IMR-90 (cell line): ENCODE measurements at regions not wholly inside any gene's neighbourhood (a gene's known extent, or its start where the extent isn't known, plus 50 kb on each side); places are given as distances from the start of the nearest gene placed in this dataset.

Source experiments
- ATAC-seq: fragments of 200-7000 bp; cut with Tn5 transposase; 2 replicates; pipeline ENCODE4 v1.9.1; 2020; ENCODE audit warnings: low read depth, mild to moderate bottlenecking, moderate library complexity
- BruUV-seq: library from RNA; stranded (reverse); fragments of 400-500 nt; replicated peaks from 2 replicates; lab custom pipeline; 2021; lab: Mats Ljungman, UMichigan
- CTCF ChIA-PET: fragments of 300-600 bp; formaldehyde crosslinking; extraction: SDS; loops from one replicate; lab custom pipeline; 2021; ENCODE audit warnings: antibody characterized with exemption; lab: Yijun Ruan, JAX
- POLR2A ChIA-PET: fragments of 300-600 bp; sonication (Branson Sonifier 250); formaldehyde crosslinking; loops from one replicate; lab custom pipeline; 2022; ENCODE audit warnings: antibody characterized with exemption; ENCODE audit not compliant: unreplicated experiment; lab: Charles Lee
- DNase-seq: peaks from one replicate; pipeline ENCODE4 v3.0.0; 2013
- H2AFZ ChIP-seq: replicated peaks from 2 replicates; pipeline ENCODE3; 2013; ENCODE audit warnings: low read length, mild to moderate bottlenecking; ENCODE audit not compliant: poor library complexity
- H2AK5ac ChIP-seq: 2 replicates; pipeline ENCODE4 v1.6.1; 2013; ENCODE audit warnings: low read depth, low read length, inconsistent platforms
- H2AK9ac ChIP-seq: replicated peaks from 2 replicates; pipeline ENCODE3; 2013; ENCODE audit warnings: mild to moderate bottlenecking, low read depth, low read length, moderate library complexity; ENCODE audit not compliant: poor library complexity
- H2BK120ac ChIP-seq: 2 replicates; pipeline ENCODE4 v1.6.1; 2013; ENCODE audit warnings: low read depth, low read length, inconsistent platforms
- H2BK15ac ChIP-seq: 3 replicates; pipeline ENCODE4 v1.6.1; 2013; ENCODE audit warnings: low read depth, low read length, inconsistent platforms
- H2BK20ac ChIP-seq: 2 replicates; pipeline ENCODE4 v1.6.1; 2013; ENCODE audit warnings: low read depth, mild to moderate bottlenecking, inconsistent platforms, low read length, moderate library complexity
- H2BK5ac ChIP-seq: 2 replicates; pipeline ENCODE4 v1.6.1; 2013; ENCODE audit warnings: mild to moderate bottlenecking, low read depth, low read length, inconsistent platforms; ENCODE audit not compliant: poor library complexity, severe bottlenecking
- H3K14ac ChIP-seq: replicated peaks from 2 replicates; pipeline ENCODE4 v1.6.1; 2013; ENCODE audit warnings: low read depth, low read length, inconsistent platforms
- H3K18ac ChIP-seq: 2 replicates; pipeline ENCODE4 v1.6.1; 2013; ENCODE audit warnings: low read depth, low read length, control low read depth
- H3K23ac ChIP-seq: 2 replicates; pipeline ENCODE4 v1.6.1; 2013; ENCODE audit warnings: low read depth, low read length, inconsistent platforms
- H3K27ac ChIP-seq: 2 replicates; pipeline ENCODE4 v1.5.1; 2013; ENCODE audit warnings: mild to moderate bottlenecking, control low read depth, low read length; ENCODE audit not compliant: insufficient read depth
- H3K27me3 ChIP-seq: 2 replicates; pipeline ENCODE4 v1.6.1; 2013; ENCODE audit warnings: low read length; ENCODE audit not compliant: control insufficient read depth, insufficient read depth
- H3K36me3 ChIP-seq: 2 replicates; pipeline ENCODE4 v1.6.1; 2013; ENCODE audit warnings: low read length, mixed read lengths; ENCODE audit not compliant: control insufficient read depth, insufficient read depth
- H3K4ac ChIP-seq: 2 replicates; pipeline ENCODE4 v1.6.1; 2013; ENCODE audit warnings: low read depth, low read length, inconsistent platforms
- H3K4me1 ChIP-seq: 2 replicates; pipeline ENCODE4 v1.6.1; 2013; ENCODE audit warnings: low read length, mixed read lengths; ENCODE audit not compliant: control insufficient read depth, insufficient read depth
- H3K4me2 ChIP-seq: 2 replicates; pipeline ENCODE4 v1.6.1; 2013; ENCODE audit warnings: low read depth, mild to moderate bottlenecking, control low read depth, low read length, moderate library complexity
- H3K4me3 ChIP-seq: 2 replicates; pipeline ENCODE4 v1.5.1; 2013; ENCODE audit warnings: low read depth, mild to moderate bottlenecking, control low read depth, low read length, moderate library complexity; ENCODE audit not compliant: insufficient read depth
- H3K56ac ChIP-seq: 2 replicates; pipeline ENCODE4 v1.6.1; 2013; ENCODE audit warnings: low read length, inconsistent platforms; ENCODE audit not compliant: insufficient read depth; ENCODE audit errors: extremely low read depth
- H3K79me1 ChIP-seq, 2 experiments: 2 replicates each; pipeline ENCODE4 v1.6.1; 2013; ENCODE audit warnings: low read length in 2 of 2, inconsistent platforms in 1 of 2, low read depth in 1 of 2
- H3K9ac ChIP-seq: 2 replicates; pipeline ENCODE4 v1.6.1; 2013; ENCODE audit warnings: low read depth, low read length, control low read depth
- H3K9me1 ChIP-seq: 2 replicates; pipeline ENCODE4 v1.6.1; 2013; ENCODE audit warnings: low read length, inconsistent platforms; ENCODE audit not compliant: insufficient read depth
- H3K9me3 ChIP-seq: 2 replicates; pipeline ENCODE4 v1.6.1; 2013; ENCODE audit warnings: low read length; ENCODE audit not compliant: control insufficient read depth, insufficient read depth
- H4K20me1 ChIP-seq: 2 replicates; pipeline ENCODE4 v1.6.1; 2013; ENCODE audit warnings: low read length, inconsistent platforms; ENCODE audit not compliant: insufficient read depth
- H4K5ac ChIP-seq: 2 replicates; pipeline ENCODE4 v1.6.1; 2013; ENCODE audit warnings: mild to moderate bottlenecking, low read depth, low read length, control low read depth
- H4K8ac ChIP-seq, 2 experiments: 2 replicates each; pipeline ENCODE4 v1.6.1; 2013; ENCODE audit warnings: low read depth in 2 of 2, low read length in 2 of 2, control low read depth in 1 of 2, inconsistent platforms in 1 of 2
- H4K91ac ChIP-seq: 2 replicates; pipeline ENCODE4 v1.6.1; 2013; ENCODE audit warnings: low read depth, low read length, inconsistent platforms; ENCODE audit not compliant: insufficient read depth
- BHLHE40 ChIP-seq: fragments of 150-350 bp; IDR thresholded peaks from 2 replicates; pipeline ENCODE4 v1.6.1; 2016; ENCODE audit warnings: mild to moderate bottlenecking, low read depth, low read length
- CEBPB ChIP-seq: IDR thresholded peaks from 2 replicates; pipeline ENCODE4 v1.6.1; 2012; ENCODE audit warnings: low read depth, low read length, improper control_type of control experiment
- CHD1 ChIP-seq: IDR thresholded peaks from 2 replicates; pipeline ENCODE4 v1.6.1; 2012; ENCODE audit warnings: low read depth, low read length, improper control_type of control experiment
- CTCF ChIP-seq: conservative IDR thresholded peaks from 2 replicates; pipeline ENCODE4 v1.5.1; 2012; ENCODE audit warnings: mild to moderate bottlenecking, low read depth, low read length, improper control_type of control experiment
- ELK1 ChIP-seq: fragments of 150-350 bp; IDR thresholded peaks from 2 replicates; pipeline ENCODE4 v1.6.1; 2016; ENCODE audit warnings: low read depth, mild to moderate bottlenecking, low read length, moderate library complexity, borderline replicate concordance
- FOS ChIP-seq: fragments of 150-350 bp; IDR thresholded peaks from 2 replicates; pipeline ENCODE4 v1.6.1; 2016; ENCODE audit warnings: low read depth, low read length
- MAFK ChIP-seq: IDR thresholded peaks from 2 replicates; pipeline ENCODE4 v1.6.1; 2012; ENCODE audit warnings: low read depth, low read length, improper control_type of control experiment
- MAZ ChIP-seq: IDR thresholded peaks from 2 replicates; pipeline ENCODE4 v1.6.1; 2012; ENCODE audit warnings: low read depth, mild to moderate bottlenecking, low read length, improper control_type of control experiment, moderate library complexity, borderline replicate concordance
- MXI1 ChIP-seq: IDR thresholded peaks from 2 replicates; pipeline ENCODE4 v1.6.1; 2012; ENCODE audit warnings: low read depth, mild to moderate bottlenecking, low read length, moderate library complexity, borderline replicate concordance
- NFE2L2 ChIP-seq: fragments of 150-350 bp; IDR thresholded peaks from 2 replicates; pipeline ENCODE4 v1.6.1; 2016; ENCODE audit warnings: low read depth, mild to moderate bottlenecking, low read length
- POLR2A ChIP-seq: IDR thresholded peaks from 2 replicates; pipeline ENCODE4 v1.6.1; 2012; ENCODE audit warnings: mild to moderate bottlenecking, low read depth, low read length
- RAD21 ChIP-seq: IDR thresholded peaks from 2 replicates; pipeline ENCODE4 v1.6.1; 2012; ENCODE audit warnings: low read length, improper control_type of control experiment
- RCOR1 ChIP-seq: IDR thresholded peaks from 2 replicates; pipeline ENCODE4 v1.6.1; 2012; ENCODE audit warnings: mild to moderate bottlenecking, low read length, improper control_type of control experiment; ENCODE audit not compliant: insufficient replicate concordance
- RFX5 ChIP-seq: IDR thresholded peaks from 2 replicates; pipeline ENCODE4 v1.8.0; 2012; ENCODE audit warnings: low read depth, mild to moderate bottlenecking, low read length, moderate library complexity
- SMC3 ChIP-seq: fragments of 150-350 bp; IDR thresholded peaks from 2 replicates; pipeline ENCODE4 v1.6.1; 2016; ENCODE audit warnings: low read depth, mild to moderate bottlenecking, antibody characterized with exemption, low read length, moderate library complexity
- USF2 ChIP-seq: fragments of 150-350 bp; IDR thresholded peaks from 2 replicates; pipeline ENCODE4 v1.6.1; 2017; ENCODE audit warnings: mild to moderate bottlenecking, antibody characterized with exemption, low read length, low read depth
- dilution Hi-C: fragments of 300-500 bp; cut with HindIII; formaldehyde crosslinking; loops from one replicate; pipeline ENCODE4 v1.14.3; 2018; ENCODE audit warnings: low sequenced_read_pairs; ENCODE audit not compliant: unreplicated experiment
- in situ Hi-C: fragments of 300-500 bp; cut with MboI; formaldehyde crosslinking; loops from 3 replicates; pipeline ENCODE4 v1.14.3; 2019; ENCODE audit warnings: low sequenced_read_pairs, inconsistent platforms, mixed read lengths
- intact Hi-C: fragments of 100-400 bp; cut with micrococcal nuclease; formaldehyde crosslinking; loops from 2 replicates; pipeline ENCODE4 v1.10.0; 2022

GRCh38 chr1:73749996-73750395 lies 448.0 kb downstream of the LRRIQ3 start:
- no peak for DNase-seq
- Histone ChIP-seq H3K18ac (no peak overlapping the region), H4K20me1 (no peaks in the 10 kb centered on the region), H3K56ac (no peak overlapping the region), H2BK20ac (no peak overlapping the region), H3K23ac (no peak overlapping the region), H3K4me3 (no peak overlapping the region), H3K27ac (no peak overlapping the region), H4K5ac (no peak overlapping the region), H2BK5ac (no peak overlapping the region), H2AK9ac (no peak overlapping the region), H4K91ac (no peak overlapping the region), H3K9me3 (peaks cover 11% of the 10 kb centered on the region), H2BK120ac (no peak overlapping the region), H3K9me1 (no peaks in the 10 kb centered on the region), H2AK5ac (no peak overlapping the region), H3K27me3 (no peaks in the 10 kb centered on the region), H3K9ac (no peak overlapping the region), H3K4ac (no peak overlapping the region), H3K36me3 (no peaks in the 10 kb centered on the region), H2BK15ac (no peak overlapping the region), H3K14ac (no peak overlapping the region), H2AFZ (no peak overlapping the region), H3K79me1 (no peaks in the 10 kb centered on the region), H4K8ac (no peak overlapping the region), H3K4me1 (no peaks in the 10 kb centered on the region), H3K4me2 (no peak overlapping the region)
- TF ChIP-seq FOS: no peak
- no peak for TF ChIP-seq ELK1
- TF ChIP-seq POLR2A: no peak
- no peak for TF ChIP-seq RCOR1
- TF ChIP-seq RFX5: no peak
- no peak for TF ChIP-seq SMC3
- TF ChIP-seq CTCF: no peak
- no peak for TF ChIP-seq CEBPB
- no peak for TF ChIP-seq BHLHE40
- no peak for TF ChIP-seq USF2
- no peak for TF ChIP-seq NFE2L2
- no peak for TF ChIP-seq MAZ
- TF ChIP-seq MXI1: no peak
- no peak for TF ChIP-seq MAFK
- no peak for TF ChIP-seq RAD21
- TF ChIP-seq CHD1: no peak
- in situ Hi-C loops: no loop called here
- ATAC-seq: no peak
- BruUV-seq: no TSS peak
- ChIA-PET CTCF (no interaction called here), POLR2A (no interaction called here)
- intact Hi-C loops: no loop called here
- dilution Hi-C loops: no loop called here
